Stimulated activated naive CD4-positive, alpha-beta T cell (primary cell): ENCODE measurements at regions not wholly inside any gene's neighbourhood (a gene's known extent, or its start where the extent isn't known, plus 50 kb on each side); places are given as distances from the start of the nearest gene placed in this dataset.
"Not testable (repeated sequence)": the region's sequence is repeated elsewhere in the genome, so short reads cannot be mapped to it uniquely, and the experiment has no call there.

Source experiments
- DNase-seq, 6 experiments: peaks; one replicate each; lab custom pipeline; 2025; lab: John Stamatoyannopoulos, UW

- not testable (repeated sequence) for DNase-seq
Observed at GRCh38 chr2:88802026-88802425, 110.6 kb downstream of the RPIA start.

- no peak for DNase-seq
Observed at GRCh38 chr2:88807237-88807962, 115.9 kb downstream of the RPIA start.

- no peak for DNase-seq
Observed at GRCh38 chr2:88808083-88808482, 116.6 kb downstream of the RPIA start.

GRCh38 chr2:88808652-88809051, 117.2 kb downstream of the RPIA start:
- DNase-seq = no peak

GRCh38 chr2:88809216-88809615, 117.7 kb downstream of the RPIA start:
- DNase-seq = no peak

- DNase-seq = no peak
Observed at GRCh38 chr2:88810017-88810416, 118.5 kb downstream of the RPIA start.

- no peak for DNase-seq
Observed at GRCh38 chr2:88810488-88810887, 119.0 kb downstream of the RPIA start.

- no peak for DNase-seq
Observed at GRCh38 chr2:88811233-88811632, 119.8 kb downstream of the RPIA start.

GRCh38 chr2:88811681-88812080, 120.2 kb downstream of the RPIA start:
- no peak for DNase-seq

- no peak for DNase-seq
Observed at GRCh38 chr2:88813612-88814011, 122.1 kb downstream of the RPIA start.

GRCh38 chr2:88815282-88815681, 123.8 kb downstream of the RPIA start:
- no peak for DNase-seq

- DNase-seq = no peak
Observed at GRCh38 chr2:88815697-88816096, 124.2 kb downstream of the RPIA start.

- no peak for DNase-seq
Observed at GRCh38 chr2:88818381-88818780, 126.9 kb downstream of the RPIA start.

GRCh38 chr2:88824951-88825350, 133.5 kb downstream of the RPIA start:
- no peak for DNase-seq

GRCh38 chr2:88826399-88826798, 134.9 kb downstream of the RPIA start:
- no peak for DNase-seq

GRCh38 chr2:88827821-88828220, 136.3 kb downstream of the RPIA start:
- DNase-seq = no peak

- DNase-seq = no peak
Observed at GRCh38 chr2:88828397-88829137, 137.1 kb downstream of the RPIA start.

GRCh38 chr2:88829607-88830463, 138.4 kb downstream of the RPIA start:
- DNase-seq = no peak

- DNase-seq = no peak
Observed at GRCh38 chr2:88831071-88831791, 139.8 kb downstream of the RPIA start.

GRCh38 chr2:88831792-88832248, 140.3 kb downstream of the RPIA start:
- peak in 2 of 6 experiments; percentile 7 for DNase-seq

GRCh38 chr2:88832311-88832991, 141.0 kb downstream of the RPIA start:
- no peak for DNase-seq
